ENCODE measurements at regions not wholly inside any gene's neighbourhood (a gene's known extent, or its start where the extent isn't known, plus 50 kb on each side); places are given as distances from the start of the nearest gene placed in this dataset.
A peak's percentile ranks its signal among the peaks of the same experiment; 100 is the strongest.

DNA sequence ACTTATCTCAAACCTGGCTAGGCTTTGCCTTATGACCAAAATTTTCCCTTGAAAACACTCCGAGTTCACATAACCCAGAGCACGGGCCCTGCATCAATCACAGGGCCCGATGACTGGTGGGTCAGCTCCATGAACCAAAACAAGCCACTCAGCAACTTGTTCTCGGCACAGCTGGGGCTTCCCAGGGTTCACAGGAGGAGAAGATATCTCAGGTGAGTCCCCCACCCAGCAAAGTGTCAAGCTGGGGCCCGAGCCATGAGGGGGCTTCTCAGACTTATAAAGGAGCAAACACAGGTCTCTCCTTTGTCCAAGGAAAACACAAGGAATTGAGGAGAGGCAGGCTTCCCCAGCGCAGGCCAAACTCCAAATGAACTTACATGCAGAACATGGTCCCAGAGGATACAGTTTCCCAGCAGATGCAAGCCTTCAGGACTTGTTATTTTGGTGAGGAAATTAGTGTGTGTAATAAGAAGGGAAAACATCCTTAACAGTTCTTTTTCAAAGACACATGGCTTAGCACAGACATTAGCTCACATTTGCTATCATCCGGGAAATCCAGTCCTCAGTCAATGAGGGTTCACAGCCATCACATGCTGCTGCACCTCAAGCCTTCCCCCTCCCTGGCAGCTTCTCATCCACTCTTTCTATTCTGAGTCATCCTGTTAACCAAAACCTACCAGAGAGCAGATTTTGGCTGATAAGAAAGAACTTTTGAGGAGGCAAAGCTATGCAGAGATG, 98.1 kb upstream of the NFIA start:
- peak; percentile 21 for DNase-seq (ENCODE audit: low spot score)

DNA sequence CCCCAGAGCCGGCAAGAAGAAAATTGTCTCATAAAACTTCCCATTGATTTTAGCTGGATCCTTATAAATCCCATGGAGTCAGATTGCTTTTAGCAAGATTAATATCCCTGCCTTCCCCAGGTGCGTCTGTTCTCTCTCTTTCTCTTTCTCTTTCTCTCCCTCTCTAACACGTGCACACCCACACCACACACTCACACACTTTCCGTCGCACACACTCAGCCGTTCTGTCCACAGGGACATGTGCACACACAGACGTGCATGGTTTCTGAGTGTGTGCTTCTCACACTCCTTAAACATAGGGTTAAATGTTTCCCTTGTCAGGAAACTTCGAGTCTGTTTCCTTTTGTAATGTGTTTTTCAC, 98.7 kb upstream of the NFIA start:
- no peak for DNase-seq (ENCODE audit: low spot score)

DNA sequence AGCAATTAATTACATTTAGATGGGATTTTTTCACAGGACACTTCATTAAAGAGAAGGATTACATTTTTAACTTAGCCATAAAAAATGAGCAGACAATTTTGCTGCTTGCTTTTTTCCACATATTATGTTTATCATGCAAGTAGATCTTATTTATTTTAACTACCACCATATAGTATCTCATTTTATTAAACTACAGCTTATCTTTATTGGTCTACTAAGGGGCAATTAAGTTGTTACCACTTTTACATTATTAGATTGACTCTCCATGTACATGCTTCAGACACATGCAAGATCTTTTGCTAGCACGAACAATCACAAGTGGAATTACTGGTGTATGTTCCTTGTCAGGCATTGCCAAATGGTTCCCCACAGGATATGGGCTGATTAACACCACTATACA, 99.8 kb upstream of the NFIA start:
- DNase-seq (ENCODE audit: low spot score): no peak

DNA sequence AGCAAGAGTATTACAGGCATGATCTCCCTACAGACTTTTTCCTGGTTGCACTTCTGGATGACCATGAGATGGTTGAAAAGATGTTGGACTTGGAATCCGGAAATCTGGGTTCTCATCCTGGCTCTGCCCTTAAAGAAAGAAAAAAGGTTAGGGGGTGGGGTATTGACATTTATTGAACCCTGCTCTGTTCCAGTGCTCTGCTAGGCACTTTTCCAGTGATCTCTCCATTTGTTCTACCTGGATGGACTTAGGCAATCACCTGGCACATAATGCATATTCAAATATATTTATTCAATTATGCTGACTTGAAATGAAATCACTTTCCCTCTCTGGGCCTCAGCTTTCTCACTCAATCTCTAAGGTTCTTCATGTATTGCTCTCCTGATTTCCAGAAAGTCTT, 101.0 kb upstream of the NFIA start:
- no peak for DNase-seq (ENCODE audit: low spot score)

DNA sequence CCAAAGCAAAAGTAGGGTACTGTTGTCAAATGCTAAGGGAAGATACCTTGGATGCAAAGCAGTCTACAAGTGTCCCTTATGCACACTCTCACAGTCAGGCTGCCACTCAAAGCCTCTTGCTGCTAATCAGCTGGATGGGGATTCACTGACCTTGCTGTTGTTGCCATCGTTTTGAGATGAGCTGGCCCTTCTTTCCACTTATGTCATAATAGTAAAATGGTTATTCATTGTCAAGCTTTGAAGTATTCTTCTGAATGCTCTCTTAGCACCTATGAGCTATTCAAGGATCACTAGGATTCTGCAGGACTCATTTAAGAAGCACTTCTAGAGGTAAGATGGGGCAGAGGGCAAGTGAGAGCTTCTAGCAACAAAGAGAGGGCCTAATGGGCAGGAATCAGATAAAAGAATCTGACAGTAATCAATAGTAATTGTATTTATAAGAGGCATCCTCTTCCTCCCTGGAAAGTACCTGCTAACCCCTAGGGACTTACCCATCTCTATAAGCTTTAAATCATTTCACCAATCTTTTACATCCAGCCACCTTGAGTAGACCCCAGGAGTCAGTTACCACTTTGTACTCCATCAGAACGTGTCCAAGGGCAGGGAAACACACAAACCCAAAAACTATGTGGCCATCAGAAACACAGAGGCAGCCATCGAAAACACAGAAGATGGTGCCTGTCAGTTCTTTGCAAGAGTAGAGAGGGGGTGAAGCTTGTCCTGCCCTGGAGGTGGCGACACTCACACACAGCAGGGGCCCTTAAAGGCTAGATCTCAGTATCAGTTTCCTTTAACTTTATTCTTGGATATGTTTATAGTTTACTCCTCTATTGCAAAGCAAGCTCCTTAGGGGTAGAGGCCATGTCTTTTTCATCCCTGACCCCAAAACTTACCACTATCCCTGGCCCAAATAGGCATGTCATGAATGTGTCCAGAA, 103.7 kb upstream of the NFIA start:
- peak; percentile 59 for DNase-seq (ENCODE audit: low spot score)

DNA sequence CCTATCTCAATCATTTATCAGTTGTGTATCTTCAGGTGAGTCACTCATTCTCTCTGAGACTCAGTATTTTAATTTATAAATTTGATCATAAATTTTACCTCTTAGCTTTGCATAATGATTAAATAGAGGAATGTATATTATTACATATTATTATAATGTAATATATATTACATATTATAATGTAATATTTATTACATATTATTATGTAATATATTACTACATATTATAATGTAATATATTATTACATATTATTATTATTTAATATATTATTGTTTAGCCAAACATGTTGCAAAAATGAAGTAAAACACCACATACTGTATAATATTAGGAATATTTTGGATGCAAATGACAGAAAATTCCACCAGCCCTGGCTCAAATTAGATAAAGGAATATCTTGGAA, 104.7 kb upstream of the NFIA start:
- no peak for DNase-seq (ENCODE audit: low spot score)

DNA sequence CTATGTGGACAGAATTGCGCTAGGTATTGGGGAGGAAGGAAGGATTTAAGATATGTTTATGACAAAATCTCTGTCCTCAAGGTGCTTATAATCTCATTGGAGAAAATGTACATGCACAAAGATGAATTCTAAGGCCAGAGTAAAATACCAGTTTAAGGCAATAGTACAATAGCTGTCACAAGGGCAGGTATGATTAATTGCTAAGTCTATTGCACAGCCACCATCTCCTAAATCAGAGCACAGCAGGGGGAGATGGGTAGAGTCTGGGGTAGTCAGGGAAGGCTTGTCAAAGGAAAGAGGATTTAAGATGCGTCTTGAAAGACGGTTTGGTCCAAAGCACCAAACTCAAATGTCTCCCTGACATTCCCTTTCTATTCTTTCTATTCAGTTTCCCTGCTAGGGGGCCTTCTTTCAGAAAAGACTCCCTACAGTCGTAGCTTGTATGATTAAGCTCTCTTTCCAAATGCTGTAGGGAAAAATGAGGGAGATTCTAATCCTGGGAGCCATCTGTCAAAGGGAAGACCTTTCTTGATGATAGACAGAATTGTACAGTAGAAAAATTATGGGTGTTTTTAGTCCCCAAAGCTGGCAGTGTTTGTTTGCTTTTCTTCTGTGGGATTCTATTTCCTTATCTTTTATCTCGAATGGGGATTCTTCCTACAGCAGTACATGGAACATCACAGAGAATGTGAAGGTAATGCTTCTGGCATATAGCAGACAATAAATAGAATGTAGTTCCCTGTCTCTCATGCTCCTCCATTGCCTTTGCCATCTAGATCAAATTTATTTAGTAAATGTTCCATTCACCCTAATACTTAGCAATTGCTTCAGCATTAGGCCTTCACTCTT, 107.6 kb upstream of the NFIA start:
- no peak for DNase-seq (ENCODE audit: low spot score)

DNA sequence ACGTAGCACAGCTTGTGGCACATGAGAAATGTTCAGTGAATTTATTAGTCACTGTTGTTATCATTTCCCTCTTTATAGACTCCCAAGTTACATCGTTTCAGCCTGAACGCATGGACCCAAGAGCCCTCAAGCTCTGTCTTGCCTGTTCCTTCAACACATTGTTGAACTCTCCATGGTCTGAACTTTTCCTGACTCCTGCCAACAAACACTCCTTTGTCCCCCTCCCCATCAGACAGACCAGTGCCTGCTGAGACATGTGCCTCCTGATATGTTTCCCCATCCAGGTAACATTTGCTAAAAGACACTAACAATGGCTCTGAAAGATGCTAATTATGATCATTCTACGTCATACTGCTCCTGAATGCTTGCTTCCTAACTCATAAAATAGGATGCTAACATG, 108.7 kb upstream of the NFIA start:
- DNase-seq (ENCODE audit: low spot score): no peak

DNA sequence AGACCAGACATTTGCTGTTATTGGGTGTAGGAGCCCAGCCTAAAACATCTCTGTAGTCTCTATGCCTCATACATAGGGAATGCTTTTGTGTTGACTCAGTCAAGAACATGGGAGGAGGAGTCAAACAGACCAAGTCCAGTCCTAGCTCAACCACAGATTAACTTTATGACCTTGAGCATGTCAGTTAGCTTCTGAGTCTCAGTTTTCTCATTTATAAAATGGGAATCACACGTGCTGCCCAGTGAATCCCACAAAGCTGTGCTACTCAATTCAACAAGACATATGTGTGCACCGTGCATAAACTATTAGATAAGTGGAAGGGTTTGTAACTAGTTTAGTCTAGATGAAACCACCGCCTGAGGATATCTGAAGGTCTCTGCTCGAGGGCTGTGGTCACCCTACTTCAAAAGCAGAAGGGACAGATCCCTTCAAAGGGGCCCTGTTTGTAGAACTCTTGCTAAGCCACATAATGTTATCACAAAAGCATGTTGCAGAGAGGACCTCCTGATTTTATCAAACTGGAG, 109.5 kb upstream of the NFIA start:
- peak; percentile 82 for DNase-seq (ENCODE audit: low spot score)

DNA sequence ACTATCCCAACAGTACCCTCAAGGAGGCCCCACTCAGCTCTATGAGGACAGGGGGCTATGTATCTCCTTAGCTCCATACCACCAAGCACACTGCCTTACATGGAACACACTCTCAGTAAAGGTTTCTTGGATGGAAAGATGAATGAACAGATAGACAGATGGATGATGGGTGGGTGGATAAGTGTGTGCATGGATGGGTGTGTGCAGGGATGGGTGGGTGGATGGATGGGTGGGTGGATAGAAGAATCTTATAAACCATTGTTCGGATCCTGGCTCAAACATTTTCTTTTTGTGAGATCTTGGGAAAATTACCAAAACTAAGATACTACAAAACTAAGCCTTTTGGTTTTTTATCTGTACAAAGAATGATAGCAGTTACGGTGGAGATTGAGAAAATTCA, 111.0 kb upstream of the NFIA start:
- no peak for DNase-seq (ENCODE audit: low spot score)

DNA sequence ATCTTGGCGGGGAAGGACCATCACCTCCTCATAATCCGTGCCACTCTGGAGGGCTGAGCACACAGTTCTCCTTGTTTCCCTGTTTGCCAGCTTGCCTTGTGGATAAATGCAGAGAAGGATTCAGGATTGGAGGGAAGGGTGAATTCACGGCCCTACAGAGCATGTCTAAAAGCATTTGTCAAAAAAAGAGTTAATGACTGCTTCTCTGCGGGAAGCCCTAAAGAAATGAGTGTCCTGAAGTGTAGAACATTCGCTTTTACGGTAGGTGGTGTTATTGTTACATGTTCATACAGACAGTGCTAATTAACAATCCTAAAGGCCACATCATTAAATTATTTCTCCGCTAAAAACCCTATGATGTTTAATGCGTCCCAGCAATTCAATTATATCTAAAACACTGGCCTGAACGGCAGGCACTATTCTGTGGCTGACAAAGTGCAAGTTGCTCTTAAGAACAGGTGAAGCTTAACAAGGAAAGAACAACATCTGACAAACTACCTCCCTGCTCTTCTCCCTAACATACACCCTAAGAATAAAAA, 112.3 kb upstream of the NFIA start:
- peak; percentile 52 for DNase-seq (ENCODE audit: low spot score)

DNA sequence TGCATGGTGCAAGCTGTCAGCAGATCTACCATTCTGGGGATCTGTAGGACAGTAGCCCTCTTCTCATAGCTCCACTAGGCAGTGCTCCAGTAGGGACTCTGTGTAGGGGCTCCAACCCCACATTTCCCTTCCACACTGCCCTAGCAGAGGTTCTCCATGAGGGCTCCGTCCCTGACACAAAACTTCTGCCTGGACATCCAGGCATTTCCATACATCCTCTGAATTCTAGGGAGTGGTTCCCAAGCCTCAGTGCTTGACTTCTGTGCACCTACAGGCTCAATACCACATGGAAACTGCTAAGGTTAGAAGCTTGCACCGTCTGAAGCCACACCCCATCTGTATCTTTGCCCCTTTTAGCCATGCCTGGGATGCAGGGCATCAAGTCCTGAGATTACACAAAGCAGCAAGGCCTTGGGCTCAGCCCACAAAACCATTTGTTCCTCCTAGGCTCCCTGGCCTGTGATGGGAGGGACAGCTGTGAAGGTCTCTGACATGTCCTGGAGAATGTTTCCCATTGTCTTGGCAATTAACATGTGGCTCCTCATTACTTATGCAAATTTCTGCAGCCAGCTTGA, 117.0 kb upstream of the NFIA start:
- no peak for DNase-seq (ENCODE audit: low spot score)

DNA sequence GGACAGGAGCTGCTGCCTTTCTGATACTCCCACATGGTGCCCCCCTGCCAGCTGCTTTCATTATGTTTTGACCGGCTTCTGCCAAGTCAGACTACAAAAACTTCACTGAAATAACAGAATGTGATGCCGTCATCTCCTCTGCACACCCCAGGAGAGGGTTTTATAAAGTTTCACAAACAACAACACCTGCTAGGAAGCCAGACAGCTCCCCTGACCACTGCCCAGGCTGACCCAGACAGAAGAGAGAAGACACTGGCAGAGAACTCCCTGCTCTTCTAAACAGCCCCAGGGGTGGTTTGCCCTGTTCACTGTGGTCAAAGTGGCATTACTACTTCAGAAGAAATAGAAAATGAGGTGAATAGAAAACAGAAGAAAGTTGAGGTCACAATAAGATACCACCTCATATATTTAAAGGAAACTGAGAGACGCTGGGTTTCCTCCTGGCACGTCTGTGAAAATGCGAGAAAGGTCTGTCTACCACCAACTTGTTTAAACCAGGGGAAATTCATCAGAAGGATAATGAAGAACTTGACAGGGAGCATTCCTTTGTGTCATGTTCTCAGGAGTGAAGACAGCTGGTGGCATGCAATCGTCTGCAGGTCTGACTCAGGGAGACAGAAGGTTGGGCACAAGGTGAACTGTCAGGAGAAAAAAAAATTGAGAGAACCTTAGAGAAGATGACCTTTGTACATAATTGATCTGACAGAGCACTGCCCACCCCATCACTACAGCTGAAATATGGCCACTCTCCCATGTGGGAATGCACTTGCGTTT, 119.0 kb upstream of the NFIA start:
- DNase-seq (ENCODE audit: low spot score): no peak

DNA sequence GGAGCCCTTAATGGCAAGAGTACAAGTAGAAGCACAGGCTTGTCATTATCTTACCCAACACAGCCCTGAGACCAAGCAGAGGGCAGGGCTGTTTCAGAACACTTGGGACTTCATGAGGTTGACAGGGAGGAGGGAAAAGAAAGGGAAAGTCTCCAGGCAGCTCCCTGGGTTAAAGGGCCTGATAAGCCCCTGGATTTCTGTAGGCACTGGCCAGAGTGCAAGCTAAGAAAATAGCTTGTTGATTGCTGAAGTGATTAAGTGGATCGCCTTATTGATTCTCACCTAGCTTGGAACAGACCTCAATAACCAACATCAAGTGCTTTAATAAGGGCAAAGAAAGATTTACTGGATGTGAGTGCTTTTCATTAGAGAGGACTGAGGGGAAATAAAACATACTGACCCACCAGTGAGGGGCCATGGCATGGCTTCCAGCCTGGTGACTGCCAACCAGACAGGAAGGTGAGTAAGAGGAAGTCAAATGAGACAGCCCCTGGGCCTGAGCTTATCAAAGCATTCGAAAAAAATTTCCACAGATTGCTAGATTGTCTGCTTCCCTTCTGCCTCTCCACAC, 121.4 kb upstream of the NFIA start:
- no peak for DNase-seq (ENCODE audit: low spot score)

DNA sequence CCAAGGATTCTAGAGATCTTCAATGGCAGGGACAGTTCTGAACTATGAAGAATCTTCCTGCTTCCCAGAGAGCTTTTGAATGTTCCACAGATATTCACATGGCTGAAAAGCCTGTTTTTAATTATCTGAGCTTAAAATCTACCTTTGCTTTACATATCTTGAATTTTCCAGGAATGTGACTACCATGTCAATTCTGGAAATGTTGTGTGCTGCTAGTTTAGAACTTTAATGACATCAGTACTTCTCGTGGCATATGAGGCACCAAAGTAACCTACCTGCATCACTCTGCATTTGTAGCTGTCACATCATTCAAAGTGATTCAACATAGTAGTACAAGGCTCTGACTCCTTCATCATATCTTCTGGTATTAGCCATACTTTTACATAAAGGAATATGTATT, 122.7 kb upstream of the NFIA start:
- no peak for DNase-seq (ENCODE audit: low spot score)

DNA sequence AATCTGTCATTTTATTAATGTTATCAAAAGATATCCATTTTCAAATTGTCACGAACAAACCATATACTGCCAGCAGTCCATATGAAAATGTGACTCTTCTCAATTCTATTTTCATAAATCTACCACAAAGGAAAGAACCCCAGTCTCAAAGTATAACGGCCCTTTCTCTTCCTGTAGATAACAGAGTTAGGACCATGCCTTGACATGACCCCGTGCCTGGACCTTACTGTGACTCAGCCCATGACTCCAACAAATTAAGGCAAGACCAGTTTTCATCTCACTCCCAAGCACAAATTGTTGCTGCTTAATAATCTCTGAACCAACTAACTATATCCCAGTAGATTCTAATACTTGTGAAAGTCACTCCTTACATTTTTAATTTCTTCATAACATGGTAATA, 124.4 kb upstream of the NFIA start:
- DNase-seq (ENCODE audit: low spot score): no peak

DNA sequence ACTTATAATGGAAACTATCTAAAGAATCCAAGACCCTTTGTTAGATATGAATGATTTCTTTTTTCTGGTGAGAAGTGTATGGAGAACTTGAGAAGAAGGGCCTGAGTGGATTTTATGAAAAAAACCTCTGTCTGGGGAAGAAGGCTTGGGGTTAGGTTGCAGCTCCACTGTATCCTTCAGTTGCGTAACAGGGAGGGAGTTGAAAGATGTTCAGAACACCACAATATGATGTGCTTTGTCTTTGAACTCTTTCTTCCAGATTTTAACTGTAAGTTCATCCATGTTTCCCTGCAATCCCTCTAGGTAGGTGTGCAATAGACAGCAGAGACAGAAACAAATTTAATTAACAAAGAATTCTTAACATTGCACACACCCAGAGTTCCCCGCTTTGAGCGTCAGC, 125.8 kb upstream of the NFIA start:
- no peak for DNase-seq (ENCODE audit: low spot score)

DNA sequence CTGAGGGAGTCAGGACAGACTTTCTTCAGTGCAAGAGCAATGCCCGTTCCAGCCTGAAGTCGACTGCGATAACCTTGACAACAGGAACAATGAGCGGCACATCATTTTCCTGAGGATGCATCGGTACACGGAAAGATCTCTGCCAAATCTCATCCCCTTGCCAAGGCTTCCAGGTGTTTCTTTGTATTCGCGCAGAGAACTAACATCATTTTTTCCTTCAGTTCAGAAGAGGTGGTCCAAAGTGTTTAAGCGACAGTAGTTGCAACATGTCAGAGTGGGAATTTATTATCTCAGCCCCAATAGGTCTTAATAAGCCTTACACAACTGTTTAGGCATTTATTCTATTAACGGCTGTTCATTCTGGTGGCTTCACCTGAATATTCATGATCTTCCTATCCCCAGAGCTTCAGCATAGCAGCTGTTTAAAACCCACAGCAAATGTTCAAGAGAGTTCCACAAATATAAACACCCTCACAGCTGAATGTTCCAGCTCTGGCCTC, 129.7 kb upstream of the NFIA start:
- no peak for DNase-seq (ENCODE audit: low spot score)

DNA sequence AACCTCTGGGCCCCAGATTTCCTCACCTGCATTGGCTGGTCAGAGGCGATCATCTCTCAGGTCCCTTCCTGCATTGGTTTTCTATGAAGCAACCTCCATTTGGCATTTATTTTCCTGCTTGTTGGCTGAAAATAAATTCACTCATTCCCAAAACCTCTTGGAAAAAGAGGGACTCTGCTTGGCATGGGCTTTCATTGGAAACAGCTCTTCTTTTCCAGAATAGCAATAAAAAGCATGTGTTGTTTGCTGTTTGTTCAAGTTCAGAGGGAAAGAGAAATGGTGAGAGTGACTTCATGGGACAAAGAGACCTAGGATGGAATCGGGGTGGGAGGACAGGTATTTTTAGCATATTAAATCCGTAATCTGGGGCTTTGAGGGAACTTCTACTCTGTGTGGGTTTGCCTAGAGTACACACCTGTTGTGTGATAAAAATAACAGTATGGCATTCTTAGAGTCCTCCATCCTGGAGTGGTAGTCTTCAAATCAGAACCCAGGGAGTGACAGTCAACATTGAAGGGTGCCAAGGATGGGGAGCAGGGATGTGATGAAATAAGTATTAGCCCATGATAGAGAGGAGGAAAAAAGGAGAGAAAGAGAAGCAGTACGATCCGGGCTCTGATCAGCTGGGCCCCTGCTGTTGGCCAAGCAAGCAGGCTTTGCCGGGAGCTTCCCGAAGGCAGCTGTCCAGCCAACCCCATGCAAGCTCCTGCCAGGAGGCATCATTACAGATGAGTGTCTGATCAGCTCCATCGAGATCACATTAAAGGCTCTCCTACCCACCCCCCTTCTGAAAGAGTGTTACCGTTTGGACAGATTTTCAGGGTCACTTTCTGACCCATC, 131.9 kb upstream of the NFIA start:
- DNase-seq (ENCODE audit: low spot score): peak; percentile 14

DNA sequence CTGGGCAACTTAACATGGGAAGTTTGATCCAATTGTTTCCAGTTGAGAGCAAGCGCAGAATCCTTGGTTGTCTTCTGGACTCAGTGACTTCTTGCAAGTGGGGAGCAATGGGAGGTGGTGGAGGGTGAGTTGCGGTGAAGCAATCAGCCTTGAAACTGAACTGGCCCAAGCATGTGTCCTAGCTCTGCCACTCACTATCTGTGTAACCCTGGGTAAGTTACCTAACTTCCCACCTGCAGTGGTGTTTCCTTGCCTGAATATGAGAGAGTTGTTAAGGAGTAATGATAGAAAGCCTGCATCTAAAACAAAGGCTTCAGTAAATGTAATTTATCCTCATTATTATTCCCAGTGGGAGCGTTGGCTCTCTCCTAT, 132.5 kb upstream of the NFIA start:
- DNase-seq (ENCODE audit: low spot score): no peak

Data from GM03348 (cell line).